K562 (cell line): ENCODE measurements at regions not wholly inside any gene's neighbourhood (a gene's known extent, or its start where the extent isn't known, plus 50 kb on each side); places are given as distances from the start of the nearest gene placed in this dataset.

Source experiments
- ATAC-seq: fragments of 200-7000 bp; cut with Tn5 transposase; 3 replicates; pipeline ENCODE4 v1.9.1; 2020; ENCODE audit warnings: moderate library complexity
- BruUV-seq: library from RNA; stranded (reverse); fragments of 400-500 nt; replicated peaks from 2 replicates; lab custom pipeline; 2021; lab: Mats Ljungman, UMichigan
- CTCF ChIA-PET: fragments of 300-600 bp; formaldehyde crosslinking; extraction: SDS; loops from one replicate; lab custom pipeline; 2021; ENCODE audit warnings: low intra/inter-chr PET ratio; lab: Yijun Ruan, JAX
- POLR2A ChIA-PET: fragments of 300-600, 350-650 bp; sonication (Branson Sonifier 250); formaldehyde crosslinking; extraction: SDS; loops from one replicate; lab custom pipeline; 2021; ENCODE audit warnings: antibody characterized with exemption, inconsistent platforms; lab: Yijun Ruan, JAX
- DNase-seq, 4 experiments: peaks; one replicate each; pipeline versions ENCODE4 v3.0.0 to v3.0.0-alpha.2; 2011 to 2018; ENCODE audit warnings: low spot score in 3 of 4, mixed read lengths in 3 of 4; ENCODE audit errors: extremely low read depth in 1 of 4
- FAIRE-seq: peaks from 2 replicates; lab custom pipeline; 2011; peaks lifted over from hg19 to GRCh38; lab: Jason Lieb, UNC
- H2AFZ ChIP-seq: 2 replicates; pipeline ENCODE4 v1.6.0; 2011; ENCODE audit warnings: low read depth, low read length, control low read depth, inconsistent platforms
- H3K27ac ChIP-seq: fragments of 200-600 bp; 3 replicates; pipeline ENCODE4 v1.8.0; 2011; ENCODE audit warnings: low read depth, mild to moderate bottlenecking, control low read depth, inconsistent platforms, low read length, moderate library complexity, mixed read lengths; ENCODE audit errors: extremely low read depth
- H3K27me3 ChIP-seq, 2 experiments: fragments of 300-600 bp in 1 of 2; 2 replicates in 1 of 2; 3 replicates in 1 of 2; pipeline versions ENCODE4 v1.6.0 to v1.8.0; 2011; ENCODE audit warnings: inconsistent platforms in 2 of 2, low read length in 2 of 2, mild to moderate bottlenecking in 1 of 2, mixed read lengths in 1 of 2, moderate library complexity in 1 of 2; ENCODE audit not compliant: control insufficient read depth in 2 of 2, insufficient read depth in 2 of 2
- H3K36me3 ChIP-seq: fragments of 300-600 bp; 3 replicates; pipeline ENCODE4 v1.8.0; 2011; ENCODE audit warnings: mild to moderate bottlenecking, low read length, inconsistent platforms; ENCODE audit not compliant: control insufficient read depth, insufficient read depth
- H3K4me1 ChIP-seq, 2 experiments: fragments of 200-600 bp in 1 of 2; replicated peaks in 1 of 2; 2 replicates in 1 of 2; 3 replicates in 1 of 2; pipeline versions ENCODE4 v1.5.1 to v1.8.0; 2011; ENCODE audit warnings: inconsistent platforms in 2 of 2, low read length in 2 of 2, mild to moderate bottlenecking in 1 of 2, mixed read lengths in 1 of 2, moderate library complexity in 1 of 2; ENCODE audit not compliant: control insufficient read depth in 2 of 2, insufficient read depth in 2 of 2
- H3K4me2 ChIP-seq: 2 replicates; pipeline ENCODE4 v1.6.1; 2011; ENCODE audit warnings: low read length, control low read depth, inconsistent platforms, mixed read lengths; ENCODE audit not compliant: insufficient read depth
- H3K4me3 ChIP-seq: fragments of 200-600 bp; sonication (generic), shearing (Covaris generic); 2 replicates; pipeline ENCODE4 v1.5.1; 2016; ENCODE audit warnings: control low read depth, inconsistent platforms
- H3K79me2 ChIP-seq: fragments of 200-600 bp; 3 replicates; pipeline ENCODE4 v1.8.0; 2011; ENCODE audit warnings: low read length, inconsistent platforms; ENCODE audit not compliant: control insufficient read depth, insufficient read depth
- H3K9ac ChIP-seq, 2 experiments: 2 replicates each; pipeline versions ENCODE4 v1.6.0 to v1.6.1; 2011; ENCODE audit warnings: low read depth in 2 of 2, low read length in 2 of 2, control low read depth in 1 of 2, inconsistent platforms in 1 of 2, mild to moderate bottlenecking in 1 of 2, mixed read lengths in 1 of 2; ENCODE audit not compliant: insufficient read depth in 1 of 2
- H3K9me1 ChIP-seq: one replicate; pipeline ENCODE4 v1.6.0; 2011; ENCODE audit warnings: inconsistent platforms, mild to moderate bottlenecking, low read length, moderate library complexity; ENCODE audit not compliant: control insufficient read depth, insufficient read depth
- H3K9me3 ChIP-seq: replicated peaks from 2 replicates; pipeline ENCODE4 v1.5.1; 2011; ENCODE audit warnings: low read depth, low read length, inconsistent platforms; ENCODE audit not compliant: control insufficient read depth, insufficient read depth
- H4K20me1 ChIP-seq: replicated peaks from 2 replicates; pipeline ENCODE4 v1.6.1; 2011; ENCODE audit warnings: low read length, inconsistent platforms, mixed read lengths; ENCODE audit not compliant: control insufficient read depth, insufficient read depth
- BRD9 ChIP-seq: fragments of 450-650 bp; IDR thresholded peaks from 2 replicates; pipeline ENCODE4 v1.6.1; 2018; ENCODE audit warnings: low read depth; ENCODE audit not compliant: partially characterized antibody
- CLOCK ChIP-seq: fragments of 250-450 bp; sonication (Bioruptor Pico); IDR thresholded peaks from 2 replicates; pipeline ENCODE4 v1.4.0; 2020; ENCODE audit warnings: mild to moderate bottlenecking, moderate library complexity, borderline replicate concordance
- HDAC3 ChIP-seq: fragments of 450-650 bp; IDR thresholded peaks from 2 replicates; pipeline ENCODE4 v1.6.1; 2018; ENCODE audit warnings: borderline replicate concordance, mild to moderate bottlenecking, moderate library complexity; ENCODE audit not compliant: partially characterized antibody
- IRF1 ChIP-seq: sonication (generic); formaldehyde crosslinking; IDR thresholded peaks from 2 replicates; pipeline ENCODE4 v1.8.0; 2022; ENCODE audit warnings: missing genetic modification reagents, mild to moderate bottlenecking, borderline replicate concordance
- MCM2 ChIP-seq: fragments of 450-650 bp; IDR thresholded peaks from 2 replicates; pipeline ENCODE4 v1.6.1; 2017; ENCODE audit warnings: low read depth, mild to moderate bottlenecking
- MCM7 ChIP-seq, 2 experiments: fragments of 450-650 bp; IDR thresholded peaks; 2 replicates each; pipeline ENCODE4 v1.6.1; 2016 to 2018
- PHB2 ChIP-seq: fragments of 450-650 bp; IDR thresholded peaks from 2 replicates; pipeline ENCODE4 v1.6.1; 2017; ENCODE audit warnings: low read depth
- ZNF561 ChIP-seq: fragments of 450-650 bp; formaldehyde crosslinking; conservative IDR thresholded peaks from 2 replicates; pipeline ENCODE4 v1.4.0; 2020; ENCODE audit warnings: mild to moderate bottlenecking, moderate library complexity
- ZNF57 ChIP-seq: fragments of 450-650 bp; formaldehyde crosslinking; IDR thresholded peaks from 2 replicates; pipeline ENCODE4 v1.4.0; 2020; ENCODE audit warnings: mild to moderate bottlenecking, moderate library complexity
- WGBS: fragments of 100-300 bp; shearing (Covaris generic); methylation state at CpG from one replicate; pipeline ENCODE4 v1.1.6; 2016; ENCODE audit warnings: low coverage, mixed read lengths; ENCODE audit not compliant: insufficient coverage; ENCODE audit errors: missing lambda C conversion rate; 5-methylcytosine and 5-hydroxymethylcytosine counted together
- in situ Hi-C: fragments of 300-500 bp; cut with MboI; formaldehyde crosslinking; loops from 4 replicates; pipeline ENCODE4 v1.15.0; 2018; ENCODE audit warnings: inconsistent platforms, mixed read lengths
- intact Hi-C: fragments of 100-400 bp; cut with micrococcal nuclease; formaldehyde crosslinking; loops from 2 replicates; pipeline ENCODE4 v1.14.2; 2022

GRCh38 chr5:5813441-5813840 lies 391.0 kb downstream of the ICE1 start:
- H4K20me1 ChIP-seq: no peaks in the 10 kb centered on the region
- ChIA-PET CTCF (no interaction called here), POLR2A (no interaction called here)
- H3K4me1 ChIP-seq: no peaks in the 10 kb centered on the region
- no TSS peak for BruUV-seq
- H3K4me3 ChIP-seq: no peak overlapping the region
- no peak for TF ChIP-seq ZNF57
- TF ChIP-seq BRD9: no peak
- no peak for TF ChIP-seq ZNF561 (CRISPR knock-in tag)
- TF ChIP-seq MCM7 (IDR thresholded peaks at IDR 0.05): no peak
- TF ChIP-seq IRF1: no peak
- TF ChIP-seq HDAC3: no peak
- TF ChIP-seq MCM2: no peak
- TF ChIP-seq, all 486 proteins: peak for 0
- Histone ChIP-seq H3K36me3 (no peaks in the 10 kb centered on the region), H3K9ac (no peak overlapping the region), H3K27ac (no peak overlapping the region), H3K79me2 (no peaks in the 10 kb centered on the region), H2AFZ (no peak overlapping the region), H3K27me3 (no peaks in the 10 kb centered on the region), H3K9me3 (no peaks in the 10 kb centered on the region), H3K9me1 (no peaks in the 10 kb centered on the region), H3K4me2 (no peak overlapping the region)
- WGBS: 0% methylated on average over 5 of the region's 5 CpGs
- FAIRE-seq (no peak), ATAC-seq (no peak), DNase-seq (no peak)
- intact Hi-C loops (no loop called here), in situ Hi-C loops (no loop called here)

- BruUV-seq: no TSS peak
- FAIRE-seq: no peak
- TF ChIP-seq PHB2 (no peak), CLOCK (CRISPR knock-in tag) (no peak)
Measured at GRCh38 chr5:5810461-5810860, 388.0 kb downstream of the ICE1 start.

More at GRCh38 chr5:5810461-5810860, 388.0 kb downstream of the ICE1 start:
- Histone ChIP-seq H4K20me1 (no peaks in the 10 kb centered on the region), H2AFZ (no peak overlapping the region), H3K9ac (no peak overlapping the region), H3K9me1 (no peaks in the 10 kb centered on the region), H3K79me2 (no peaks in the 10 kb centered on the region), H3K4me2 (no peak overlapping the region), H3K27me3 (peaks cover 0 to 16% of the 10 kb centered on the region in 2 experiments; a peak in 2 of 5 replicates), H3K27ac (no peak overlapping the region), H3K36me3 (no peaks in the 10 kb centered on the region), H3K4me3 (no peak overlapping the region), H3K4me1 (no peaks in the 10 kb centered on the region), H3K9me3 (no peaks in the 10 kb centered on the region)
- DNase-seq (no peak), ATAC-seq (no peak)
- WGBS: 0% methylated on average over 2 of the region's 2 CpGs
- ChIA-PET CTCF (no interaction called here), POLR2A (no interaction called here)
- intact Hi-C loops (no loop called here), in situ Hi-C loops (no loop called here)
